OCI-LY7 (cell line): ENCODE measurements at regions not wholly inside any gene's neighbourhood (a gene's known extent, or its start where the extent isn't known, plus 50 kb on each side); places are given as distances from the start of the nearest gene placed in this dataset.

Source experiments
- CTCF ChIP-seq: fragments of 200-600 bp; sonication (generic); conservative IDR thresholded peaks from 2 replicates; pipeline ENCODE4 v1.5.1; 2014; ENCODE audit warnings: mild to moderate bottlenecking, antibody characterized with exemption, low read length, moderate library complexity, mixed read lengths
- EZH2phosphoT487 ChIP-seq: fragments of 200-600 bp; sonication (generic); IDR thresholded peaks from 2 replicates; pipeline ENCODE4 v1.6.1; 2018; ENCODE audit warnings: low read depth, borderline replicate concordance, mild to moderate bottlenecking, mixed run types, antibody characterized with exemption, low read length, moderate library complexity, mixed read lengths

GRCh38 chrY:16645991-16646390, 1234.0 kb downstream of the CDY2B start:
- no peak for TF ChIP-seq CTCF
- TF ChIP-seq EZH2phosphoT487 = no peak
